WTC11 (cell line): ENCODE measurements at regions not wholly inside any gene's neighbourhood (a gene's known extent, or its start where the extent isn't known, plus 50 kb on each side); places are given as distances from the start of the nearest gene placed in this dataset.

Experiments
- ATAC-seq: fragments of 200-7000 bp; cut with Tn5 transposase; 2 replicates; pipeline ENCODE4 v1.10.0; 2021; ENCODE audit warnings: mild to moderate bottlenecking, moderate library complexity
- CTCF ChIA-PET: fragments of 300-600 bp; sonication (Branson Sonifier 250); formaldehyde crosslinking; loops from one replicate; lab custom pipeline; 2021; ENCODE audit warnings: antibody characterized with exemption; lab: Charles Lee
- POLR2A ChIA-PET: fragments of 350-600 bp; sonication (Branson Sonifier 250); formaldehyde crosslinking; loops from one replicate; lab custom pipeline; 2021; ENCODE audit warnings: antibody characterized with exemption; lab: Charles Lee
- DNase-seq: peaks from one replicate; pipeline ENCODE4 v3.0.0; 2021; ENCODE audit warnings: low spot score
- H3K27ac Mint-ChIP-seq: 2 replicates; pipeline ENCODE4 v1.8.0; 2021; ENCODE audit warnings: mixed read lengths
- H3K27me3 Mint-ChIP-seq: 2 replicates; pipeline ENCODE4 v1.8.0; 2021; ENCODE audit warnings: low read depth, mild to moderate bottlenecking, moderate library complexity, mixed read lengths
- H3K36me3 Mint-ChIP-seq: 2 replicates; pipeline ENCODE4 v1.8.0; 2021; ENCODE audit warnings: mixed read lengths
- H3K4me1 Mint-ChIP-seq: 2 replicates; pipeline ENCODE4 v1.8.0; 2022; ENCODE audit warnings: mixed read lengths
- H3K4me3 Mint-ChIP-seq: 2 replicates; pipeline ENCODE4 v1.8.0; 2021; ENCODE audit warnings: mild to moderate bottlenecking, moderate library complexity, mixed read lengths
- H3K9me3 Mint-ChIP-seq: 2 replicates; pipeline ENCODE4 v1.8.0; 2021; ENCODE audit warnings: mixed read lengths
- ESRRA ChIP-seq: sonication (generic); formaldehyde crosslinking; IDR thresholded peaks from 2 replicates; pipeline ENCODE4 v1.8.1; 2022; ENCODE audit warnings: mild to moderate bottlenecking, missing genetic modification reagents, borderline replicate concordance
- IRF2 ChIP-seq: sonication (generic); formaldehyde crosslinking; IDR thresholded peaks from 2 replicates; pipeline ENCODE4 v1.8.0; 2022; ENCODE audit warnings: low read depth, missing genetic modification reagents, borderline replicate concordance
- NFE2L1 ChIP-seq: sonication (generic); formaldehyde crosslinking; IDR thresholded peaks from 2 replicates; pipeline ENCODE4 v1.8.1; 2023; ENCODE audit warnings: missing genetic modification reagents
- NFYB ChIP-seq: sonication (generic); formaldehyde crosslinking; conservative IDR thresholded peaks from 2 replicates; pipeline ENCODE4 v1.8.0; 2022; ENCODE audit warnings: low read depth, missing genetic modification reagents
- TEAD1 ChIP-seq: sonication (generic); formaldehyde crosslinking; IDR thresholded peaks from 2 replicates; pipeline ENCODE4 v1.8.0; 2022; ENCODE audit warnings: mild to moderate bottlenecking, missing genetic modification reagents
- ZBTB21 ChIP-seq: sonication (generic); formaldehyde crosslinking; IDR thresholded peaks from 2 replicates; pipeline ENCODE4 v1.8.1; 2023; ENCODE audit warnings: mild to moderate bottlenecking, missing genetic modification reagents, borderline replicate concordance
- TF ChIP-seq, protein P1 (sequence below): sonication (generic); formaldehyde crosslinking; IDR thresholded peaks from 2 replicates; pipeline ENCODE4 v1.8.1; 2022; ENCODE audit warnings: mild to moderate bottlenecking, missing genetic modification reagents, moderate library complexity, borderline replicate concordance
- TF ChIP-seq, protein P2 (sequence below): sonication (generic); formaldehyde crosslinking; IDR thresholded peaks from 2 replicates; pipeline ENCODE4 v1.8.0; 2023; ENCODE audit warnings: missing genetic modification reagents
- TF ChIP-seq, protein P3 (sequence below): fragments of 250-450 bp; sonication (Bioruptor Pico); IDR thresholded peaks from 2 replicates; pipeline ENCODE4 v1.8.0; 2021; ENCODE audit warnings: mild to moderate bottlenecking
- TF ChIP-seq, protein P4 (sequence below): sonication (generic); formaldehyde crosslinking; IDR thresholded peaks from 2 replicates; pipeline ENCODE4 v1.8.1; 2022; ENCODE audit warnings: missing genetic modification reagents, borderline replicate concordance
- TF ChIP-seq, protein P5 (sequence below): fragments of 250-450 bp; sonication (Bioruptor Pico); IDR thresholded peaks from 2 replicates; pipeline ENCODE4 v1.9.0; 2021; ENCODE audit warnings: mild to moderate bottlenecking
- TF ChIP-seq, protein P6 (sequence below): sonication (generic); formaldehyde crosslinking; conservative IDR thresholded peaks from 2 replicates; pipeline ENCODE4 v1.8.1; 2023; ENCODE audit warnings: mild to moderate bottlenecking, low read depth, missing genetic modification reagents, moderate library complexity
- TF ChIP-seq, protein P7 (sequence below): sonication (generic); formaldehyde crosslinking; IDR thresholded peaks from 2 replicates; pipeline ENCODE4 v1.8.1; 2023; ENCODE audit warnings: mild to moderate bottlenecking, missing genetic modification reagents, borderline replicate concordance
- TF ChIP-seq, protein P8 (sequence below): fragments of 250-450 bp; sonication (Bioruptor Pico); IDR thresholded peaks from 2 replicates; pipeline ENCODE4 v1.9.0; 2021; ENCODE audit warnings: moderate library complexity, mild to moderate bottlenecking, inconsistent platforms, borderline replicate concordance

DNA sequence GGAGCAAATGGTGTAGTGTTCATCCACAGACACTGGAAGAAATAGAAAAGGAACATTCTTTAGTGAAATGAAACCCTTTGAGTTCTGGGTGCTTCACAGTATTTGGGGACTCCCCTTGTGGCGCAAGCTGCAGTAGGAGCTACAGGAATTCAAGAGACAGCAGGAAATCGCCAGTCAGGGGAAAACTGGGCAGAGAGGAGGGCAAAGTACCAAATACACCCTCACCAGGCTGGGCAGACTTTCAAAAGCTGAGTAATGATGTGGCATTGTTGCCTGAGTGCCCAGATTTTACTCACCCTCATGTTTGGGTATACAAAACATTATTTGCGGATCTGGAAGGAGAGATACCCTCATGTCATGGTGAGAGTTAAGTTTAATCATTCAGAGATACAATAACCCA, 97.9 kb downstream of the SOD2 start (continued):
- TF ChIP-seq, protein P1, sequence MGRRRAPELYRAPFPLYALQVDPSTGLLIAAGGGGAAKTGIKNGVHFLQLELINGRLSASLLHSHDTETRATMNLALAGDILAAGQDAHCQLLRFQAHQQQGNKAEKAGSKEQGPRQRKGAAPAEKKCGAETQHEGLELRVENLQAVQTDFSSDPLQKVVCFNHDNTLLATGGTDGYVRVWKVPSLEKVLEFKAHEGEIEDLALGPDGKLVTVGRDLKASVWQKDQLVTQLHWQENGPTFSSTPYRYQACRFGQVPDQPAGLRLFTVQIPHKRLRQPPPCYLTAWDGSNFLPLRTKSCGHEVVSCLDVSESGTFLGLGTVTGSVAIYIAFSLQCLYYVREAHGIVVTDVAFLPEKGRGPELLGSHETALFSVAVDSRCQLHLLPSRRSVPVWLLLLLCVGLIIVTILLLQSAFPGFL (CRISPR knock-in tag), result no peak
- TF ChIP-seq NFYB (no peak), NFE2L1 (CRISPR knock-in tag) (no peak), ESRRA (CRISPR knock-in tag) (no peak), ZBTB21 (CRISPR knock-in tag) (no peak), IRF2 (no peak), TEAD1 (no peak)
- TF ChIP-seq, protein P2, sequence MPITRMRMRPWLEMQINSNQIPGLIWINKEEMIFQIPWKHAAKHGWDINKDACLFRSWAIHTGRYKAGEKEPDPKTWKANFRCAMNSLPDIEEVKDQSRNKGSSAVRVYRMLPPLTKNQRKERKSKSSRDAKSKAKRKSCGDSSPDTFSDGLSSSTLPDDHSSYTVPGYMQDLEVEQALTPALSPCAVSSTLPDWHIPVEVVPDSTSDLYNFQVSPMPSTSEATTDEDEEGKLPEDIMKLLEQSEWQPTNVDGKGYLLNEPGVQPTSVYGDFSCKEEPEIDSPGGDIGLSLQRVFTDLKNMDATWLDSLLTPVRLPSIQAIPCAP (CRISPR knock-in tag), result no peak
- TF ChIP-seq, protein P3, sequence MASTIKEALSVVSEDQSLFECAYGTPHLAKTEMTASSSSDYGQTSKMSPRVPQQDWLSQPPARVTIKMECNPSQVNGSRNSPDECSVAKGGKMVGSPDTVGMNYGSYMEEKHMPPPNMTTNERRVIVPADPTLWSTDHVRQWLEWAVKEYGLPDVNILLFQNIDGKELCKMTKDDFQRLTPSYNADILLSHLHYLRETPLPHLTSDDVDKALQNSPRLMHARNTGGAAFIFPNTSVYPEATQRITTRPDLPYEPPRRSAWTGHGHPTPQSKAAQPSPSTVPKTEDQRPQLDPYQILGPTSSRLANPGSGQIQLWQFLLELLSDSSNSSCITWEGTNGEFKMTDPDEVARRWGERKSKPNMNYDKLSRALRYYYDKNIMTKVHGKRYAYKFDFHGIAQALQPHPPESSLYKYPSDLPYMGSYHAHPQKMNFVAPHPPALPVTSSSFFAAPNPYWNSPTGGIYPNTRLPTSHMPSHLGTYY (CRISPR knock-in tag), result no peak
- TF ChIP-seq, protein P4, sequence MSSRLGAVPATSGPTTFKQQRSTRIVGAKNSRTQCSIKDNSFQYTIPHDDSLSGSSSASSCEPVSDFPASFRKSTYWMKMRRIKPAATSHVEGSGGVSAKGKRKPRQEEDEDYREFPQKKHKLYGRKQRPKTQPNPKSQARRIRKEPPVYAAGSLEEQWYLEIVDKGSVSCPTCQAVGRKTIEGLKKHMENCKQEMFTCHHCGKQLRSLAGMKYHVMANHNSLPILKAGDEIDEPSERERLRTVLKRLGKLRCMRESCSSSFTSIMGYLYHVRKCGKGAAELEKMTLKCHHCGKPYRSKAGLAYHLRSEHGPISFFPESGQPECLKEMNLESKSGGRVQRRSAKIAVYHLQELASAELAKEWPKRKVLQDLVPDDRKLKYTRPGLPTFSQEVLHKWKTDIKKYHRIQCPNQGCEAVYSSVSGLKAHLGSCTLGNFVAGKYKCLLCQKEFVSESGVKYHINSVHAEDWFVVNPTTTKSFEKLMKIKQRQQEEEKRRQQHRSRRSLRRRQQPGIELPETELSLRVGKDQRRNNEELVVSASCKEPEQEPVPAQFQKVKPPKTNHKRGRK, result no peak
- TF ChIP-seq, protein P5, sequence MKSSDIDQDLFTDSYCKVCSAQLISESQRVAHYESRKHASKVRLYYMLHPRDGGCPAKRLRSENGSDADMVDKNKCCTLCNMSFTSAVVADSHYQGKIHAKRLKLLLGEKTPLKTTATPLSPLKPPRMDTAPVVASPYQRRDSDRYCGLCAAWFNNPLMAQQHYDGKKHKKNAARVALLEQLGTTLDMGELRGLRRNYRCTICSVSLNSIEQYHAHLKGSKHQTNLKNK (CRISPR knock-in tag), result no peak
- TF ChIP-seq, protein P6, sequence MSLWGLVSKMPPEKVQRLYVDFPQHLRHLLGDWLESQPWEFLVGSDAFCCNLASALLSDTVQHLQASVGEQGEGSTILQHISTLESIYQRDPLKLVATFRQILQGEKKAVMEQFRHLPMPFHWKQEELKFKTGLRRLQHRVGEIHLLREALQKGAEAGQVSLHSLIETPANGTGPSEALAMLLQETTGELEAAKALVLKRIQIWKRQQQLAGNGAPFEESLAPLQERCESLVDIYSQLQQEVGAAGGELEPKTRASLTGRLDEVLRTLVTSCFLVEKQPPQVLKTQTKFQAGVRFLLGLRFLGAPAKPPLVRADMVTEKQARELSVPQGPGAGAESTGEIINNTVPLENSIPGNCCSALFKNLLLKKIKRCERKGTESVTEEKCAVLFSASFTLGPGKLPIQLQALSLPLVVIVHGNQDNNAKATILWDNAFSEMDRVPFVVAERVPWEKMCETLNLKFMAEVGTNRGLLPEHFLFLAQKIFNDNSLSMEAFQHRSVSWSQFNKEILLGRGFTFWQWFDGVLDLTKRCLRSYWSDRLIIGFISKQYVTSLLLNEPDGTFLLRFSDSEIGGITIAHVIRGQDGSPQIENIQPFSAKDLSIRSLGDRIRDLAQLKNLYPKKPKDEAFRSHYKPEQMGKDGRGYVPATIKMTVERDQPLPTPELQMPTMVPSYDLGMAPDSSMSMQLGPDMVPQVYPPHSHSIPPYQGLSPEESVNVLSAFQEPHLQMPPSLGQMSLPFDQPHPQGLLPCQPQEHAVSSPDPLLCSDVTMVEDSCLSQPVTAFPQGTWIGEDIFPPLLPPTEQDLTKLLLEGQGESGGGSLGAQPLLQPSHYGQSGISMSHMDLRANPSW (CRISPR knock-in tag), result no peak

DNA sequence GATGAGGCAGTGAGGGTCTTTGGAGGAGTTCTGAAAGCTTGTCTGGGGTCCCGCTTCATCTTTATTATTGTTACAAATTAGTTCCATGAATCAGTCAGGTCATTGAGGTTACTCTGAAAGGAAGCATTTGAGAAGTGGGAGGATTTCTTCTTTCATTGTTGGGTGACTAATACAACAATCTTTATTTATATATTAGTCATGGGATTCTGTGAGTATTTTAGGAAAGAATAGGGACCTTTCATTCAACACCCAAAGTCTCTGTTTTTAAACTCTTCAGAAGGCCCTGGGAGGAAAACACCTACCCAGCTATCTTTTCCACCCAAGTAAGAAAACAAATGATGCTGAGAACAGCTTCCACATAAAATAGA, 98.3 kb downstream of the SOD2 start:
- no peak overlapping the region for H3K4me3 Mint-ChIP-seq
- H3K9me3 Mint-ChIP-seq, result no peaks in the 10 kb centered on the region
- POLR2A ChIA-PET, result no interaction called here
- H3K4me1 Mint-ChIP-seq, result no peaks in the 10 kb centered on the region
- DNase-seq (no peak), ATAC-seq (no peak)
- H3K27ac Mint-ChIP-seq, result no peak overlapping the region
- TF ChIP-seq, protein P7, sequence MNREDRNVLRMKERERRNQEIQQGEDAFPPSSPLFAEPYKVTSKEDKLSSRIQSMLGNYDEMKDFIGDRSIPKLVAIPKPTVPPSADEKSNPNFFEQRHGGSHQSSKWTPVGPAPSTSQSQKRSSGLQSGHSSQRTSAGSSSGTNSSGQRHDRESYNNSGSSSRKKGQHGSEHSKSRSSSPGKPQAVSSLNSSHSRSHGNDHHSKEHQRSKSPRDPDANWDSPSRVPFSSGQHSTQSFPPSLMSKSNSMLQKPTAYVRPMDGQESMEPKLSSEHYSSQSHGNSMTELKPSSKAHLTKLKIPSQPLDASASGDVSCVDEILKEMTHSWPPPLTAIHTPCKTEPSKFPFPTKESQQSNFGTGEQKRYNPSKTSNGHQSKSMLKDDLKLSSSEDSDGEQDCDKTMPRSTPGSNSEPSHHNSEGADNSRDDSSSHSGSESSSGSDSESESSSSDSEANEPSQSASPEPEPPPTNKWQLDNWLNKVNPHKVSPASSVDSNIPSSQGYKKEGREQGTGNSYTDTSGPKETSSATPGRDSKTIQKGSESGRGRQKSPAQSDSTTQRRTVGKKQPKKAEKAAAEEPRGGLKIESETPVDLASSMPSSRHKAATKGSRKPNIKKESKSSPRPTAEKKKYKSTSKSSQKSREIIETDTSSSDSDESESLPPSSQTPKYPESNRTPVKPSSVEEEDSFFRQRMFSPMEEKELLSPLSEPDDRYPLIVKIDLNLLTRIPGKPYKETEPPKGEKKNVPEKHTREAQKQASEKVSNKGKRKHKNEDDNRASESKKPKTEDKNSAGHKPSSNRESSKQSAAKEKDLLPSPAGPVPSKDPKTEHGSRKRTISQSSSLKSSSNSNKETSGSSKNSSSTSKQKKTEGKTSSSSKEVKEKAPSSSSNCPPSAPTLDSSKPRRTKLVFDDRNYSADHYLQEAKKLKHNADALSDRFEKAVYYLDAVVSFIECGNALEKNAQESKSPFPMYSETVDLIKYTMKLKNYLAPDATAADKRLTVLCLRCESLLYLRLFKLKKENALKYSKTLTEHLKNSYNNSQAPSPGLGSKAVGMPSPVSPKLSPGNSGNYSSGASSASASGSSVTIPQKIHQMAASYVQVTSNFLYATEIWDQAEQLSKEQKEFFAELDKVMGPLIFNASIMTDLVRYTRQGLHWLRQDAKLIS (CRISPR knock-in tag), result no peak
- TF ChIP-seq, protein P2 (CRISPR knock-in tag), result no peak
- TF ChIP-seq, protein P8, sequence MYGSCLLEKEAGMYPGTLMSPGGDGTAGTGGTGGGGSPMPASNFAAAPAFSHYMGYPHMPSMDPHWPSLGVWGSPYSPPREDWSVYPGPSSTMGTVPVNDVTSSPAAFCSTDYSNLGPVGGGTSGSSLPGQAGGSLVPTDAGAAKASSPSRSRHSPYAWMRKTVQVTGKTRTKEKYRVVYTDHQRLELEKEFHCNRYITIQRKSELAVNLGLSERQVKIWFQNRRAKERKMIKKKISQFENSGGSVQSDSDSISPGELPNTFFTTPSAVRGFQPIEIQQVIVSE (CRISPR knock-in tag), result no peak
- TF ChIP-seq ZBTB21 (CRISPR knock-in tag), result no peak
- CTCF ChIA-PET, result interaction anchor here (0.6 to 3.1 kb wide), 7 partner anchors 14 to 421 kb away, joined by 3 to 14 read pairs (median 3); no protein-coding TSS in a partner anchor
- no peaks in the 10 kb centered on the region for H3K27me3 Mint-ChIP-seq
- H3K36me3 Mint-ChIP-seq, result no peaks in the 10 kb centered on the region
